ENCODE measurements at regions not wholly inside any gene's neighbourhood (a gene's known extent, or its start where the extent isn't known, plus 50 kb on each side); places are given as distances from the start of the nearest gene placed in this dataset.
A peak's percentile ranks its signal among the peaks of the same experiment; 100 is the strongest.

GRCh38 chr11:26777372-26777808, 55.5 kb upstream of the SLC5A12 start:
- peak in 1 of 4 donors; percentile 10 for DNase-seq (ENCODE audit: low read depth in 4 of 4, low spot score in 3 of 4)

GRCh38 chr11:26778000-26778757, 56.3 kb upstream of the SLC5A12 start:
- DNase-seq (ENCODE audit: low read depth in 4 of 4, low spot score in 3 of 4), result no peak

GRCh38 chr11:26779074-26779865, 57.4 kb upstream of the SLC5A12 start:
- no peak for DNase-seq (ENCODE audit: low read depth in 4 of 4, low spot score in 3 of 4)

- no peak for DNase-seq (ENCODE audit: low read depth in 4 of 4, low spot score in 3 of 4)
Observed at GRCh38 chr11:26780376-26781085, 58.7 kb upstream of the SLC5A12 start.

GRCh38 chr11:26782220-26782965, 60.5 kb upstream of the SLC5A12 start:
- DNase-seq (ENCODE audit: low read depth in 4 of 4, low spot score in 3 of 4), result no peak

- no peak for DNase-seq (ENCODE audit: low read depth in 4 of 4, low spot score in 3 of 4)
Observed at GRCh38 chr11:26783997-26784396, 62.1 kb upstream of the SLC5A12 start.

GRCh38 chr11:26790738-26791137, 68.9 kb upstream of the SLC5A12 start:
- DNase-seq (ENCODE audit: low read depth in 4 of 4, low spot score in 3 of 4), result no peak

GRCh38 chr11:26792941-26793340, 71.1 kb upstream of the SLC5A12 start:
- DNase-seq (ENCODE audit: low read depth in 4 of 4, low spot score in 3 of 4), result no peak

GRCh38 chr11:26793487-26793886, 71.6 kb upstream of the SLC5A12 start:
- DNase-seq (ENCODE audit: low read depth in 4 of 4, low spot score in 3 of 4), result no peak

- no peak for DNase-seq (ENCODE audit: low read depth in 4 of 4, low spot score in 3 of 4)
Observed at GRCh38 chr11:26801601-26802000, 79.7 kb upstream of the SLC5A12 start.

GRCh38 chr11:26805001-26805400, 83.1 kb upstream of the SLC5A12 start:
- DNase-seq (ENCODE audit: low read depth in 4 of 4, low spot score in 3 of 4), result no peak

GRCh38 chr11:26806219-26806618, 84.4 kb upstream of the SLC5A12 start:
- no peak for DNase-seq (ENCODE audit: low read depth in 4 of 4, low spot score in 3 of 4)

GRCh38 chr11:26820739-26821138, 98.9 kb upstream of the SLC5A12 start:
- DNase-seq (ENCODE audit: low read depth in 4 of 4, low spot score in 3 of 4), result no peak

- no peak for DNase-seq (ENCODE audit: low read depth in 4 of 4, low spot score in 3 of 4)
Observed at GRCh38 chr11:26823963-26824362, 102.1 kb upstream of the SLC5A12 start.

GRCh38 chr11:26827567-26828081, 105.8 kb upstream of the SLC5A12 start:
- DNase-seq (ENCODE audit: low read depth in 4 of 4, low spot score in 3 of 4), result no peak

- DNase-seq (ENCODE audit: low read depth in 4 of 4, low spot score in 3 of 4), result no peak
Observed at GRCh38 chr11:26828288-26828687, 106.4 kb upstream of the SLC5A12 start.

- DNase-seq (ENCODE audit: low read depth in 4 of 4, low spot score in 3 of 4), result no peak
Observed at GRCh38 chr11:26830218-26830617, 108.4 kb upstream of the SLC5A12 start.

GRCh38 chr11:26830757-26831156, 108.9 kb upstream of the SLC5A12 start:
- DNase-seq (ENCODE audit: low read depth in 4 of 4, low spot score in 3 of 4), result no peak

GRCh38 chr11:26834601-26835000, 112.7 kb upstream of the SLC5A12 start:
- no peak for DNase-seq (ENCODE audit: low read depth in 4 of 4, low spot score in 3 of 4)

GRCh38 chr11:26835611-26836010, 113.8 kb upstream of the SLC5A12 start:
- no peak for DNase-seq (ENCODE audit: low read depth in 4 of 4, low spot score in 3 of 4)

All from left renal pelvis (tissue), 4 donors.